ENCODE measurements at regions not wholly inside any gene's neighbourhood (a gene's known extent, or its start where the extent isn't known, plus 50 kb on each side); places are given as distances from the start of the nearest gene placed in this dataset.

GRCh38 chr15:47516972-47517371 lies 200.3 kb upstream of the SEMA6D start:
- 0 out of 2 replicates have a peak, but pooled peaks cover 5% of the 10 kb centered on the region for H3K9me1 ChIP-seq (ENCODE audit: insufficient read depth, low read length)
- intact Hi-C loops (cut with micrococcal nuclease): no loop called here
- no peak overlapping the region; the same call in 1 of the 2 replicates for H2BK120ac ChIP-seq (ENCODE audit: low read depth, low read length)
- H3K27me3 ChIP-seq (ENCODE audit: control insufficient read depth, insufficient read depth, low read length): no peaks in the 10 kb centered on the region
- no TSS peak for BruUV-seq (replicated peaks)
- no peak overlapping the region for H3K9ac ChIP-seq (ENCODE audit: low read depth, low read length)
- no peak overlapping the region for H3K4me2 ChIP-seq (ENCODE audit: low read depth, low read length)
- H3K4ac ChIP-seq (ENCODE audit: low read depth, low read length): no peak overlapping the region
- ATAC-seq (ENCODE audit: low read depth) (no peak), DNase-seq (no peak)
- no CpG with 5 or more reads among the region's 1 CpG for WGBS, 2 experiments (ENCODE audit: extremely low coverage in 2 of 2, insufficient read length in 1 of 2)
- H2AK5ac ChIP-seq (ENCODE audit: low read depth, low read length): no peak overlapping the region
- no peaks in the 10 kb centered on the region for H3K79me1 ChIP-seq (ENCODE audit: low read depth in 1 of 2, low read length in 2 of 2)
- no peak overlapping the region for H3K23ac ChIP-seq (ENCODE audit: low read depth, low read length)
- dilution Hi-C loops (cut with HindIII; ENCODE audit: low sequenced_read_pairs, unreplicated experiment): no loop called here
- peak overlapping the region; percentile 57 for H2BK20ac ChIP-seq (ENCODE audit: low read depth, low read length)
- H4K5ac ChIP-seq (ENCODE audit: low read depth, low read length): no peak overlapping the region
- no peak overlapping the region for H2AFZ ChIP-seq (replicated peaks; ENCODE audit: low read length, poor library complexity)
- no peak overlapping the region for H2BK5ac ChIP-seq (ENCODE audit: low read depth, low read length, poor library complexity, severe bottlenecking)
- H3K18ac ChIP-seq (ENCODE audit: low read depth, low read length): peak overlapping the region; percentile 22; the same call in 1 of the 2 replicates
- peaks cover 10% of the 10 kb centered on the region; the same call in 1 of the 2 replicates for H3K4me1 ChIP-seq (ENCODE audit: control insufficient read depth, insufficient read depth, low read length)
- H3K56ac ChIP-seq (ENCODE audit: extremely low read depth, insufficient read depth, low read length): no peak overlapping the region
- H3K27ac ChIP-seq (ENCODE audit: insufficient read depth, low read length): no peak overlapping the region
- in situ Hi-C loops (cut with MboI; ENCODE audit: low sequenced_read_pairs): no loop called here
- ChIA-PET CTCF (interaction anchor here (0.6 kb wide), 1 partner anchor 441 kb away, joined by 3 read pairs; no protein-coding TSS in a partner anchor), POLR2A (ENCODE audit: unreplicated experiment) (no interaction called here)
- no peaks in the 10 kb centered on the region for H3K9me3 ChIP-seq (ENCODE audit: control insufficient read depth, insufficient read depth, low read length)
- no peak overlapping the region for H3K4me3 ChIP-seq (ENCODE audit: insufficient read depth, low read depth, low read length)
- no peaks in the 10 kb centered on the region for H4K20me1 ChIP-seq (ENCODE audit: insufficient read depth, low read length)
- no peaks in the 10 kb centered on the region for H3K36me3 ChIP-seq (ENCODE audit: control insufficient read depth, insufficient read depth, low read length)
- no peak overlapping the region for H3K14ac ChIP-seq (replicated peaks; ENCODE audit: low read depth, low read length)
- H2BK15ac ChIP-seq (ENCODE audit: low read depth, low read length): no peak overlapping the region
- no peak overlapping the region for H4K8ac ChIP-seq (ENCODE audit: low read depth in 2 of 2, low read length in 2 of 2)
- H4K91ac ChIP-seq (ENCODE audit: insufficient read depth, low read depth, low read length): no peak overlapping the region
- TF ChIP-seq RCOR1 (IDR thresholded peaks at IDR 0.05; ENCODE audit: insufficient replicate concordance, low read length) (no peak), BHLHE40 (IDR thresholded peaks at IDR 0.05; ENCODE audit: low read depth, low read length) (no peak), NFE2L2 (IDR thresholded peaks at IDR 0.05; ENCODE audit: low read depth, low read length) (no peak), CHD1 (IDR thresholded peaks at IDR 0.05; ENCODE audit: low read depth, low read length) (no peak), MXI1 (IDR thresholded peaks at IDR 0.05; ENCODE audit: borderline replicate concordance, low read depth, low read length) (no peak), CEBPB (IDR thresholded peaks at IDR 0.05; ENCODE audit: low read depth, low read length) (no peak), RAD21 (IDR thresholded peaks at IDR 0.05; ENCODE audit: low read length) (no peak), SMC3 (IDR thresholded peaks at IDR 0.05; ENCODE audit: low read depth, low read length) (no peak), POLR2A (IDR thresholded peaks at IDR 0.05; ENCODE audit: low read depth, low read length) (no peak), FOS (IDR thresholded peaks at IDR 0.05; ENCODE audit: low read depth, low read length) (no peak), USF2 (IDR thresholded peaks at IDR 0.05; ENCODE audit: low read depth, low read length) (no peak), RFX5 (IDR thresholded peaks at IDR 0.05; ENCODE audit: low read depth, low read length) (no peak), MAZ (IDR thresholded peaks at IDR 0.05; ENCODE audit: borderline replicate concordance, low read depth, low read length) (no peak), ELK1 (IDR thresholded peaks at IDR 0.05; ENCODE audit: borderline replicate concordance, low read depth, low read length) (no peak), CTCF (conservative IDR thresholded peaks at IDR 0.05; ENCODE audit: low read depth, low read length) (no peak)
- H2AK9ac ChIP-seq (replicated peaks; ENCODE audit: low read depth, low read length, poor library complexity): no peak overlapping the region

All from IMR-90 (cell line).